Pancreas (tissue), 10 donors: ENCODE measurements at regions not wholly inside any gene's neighbourhood (a gene's known extent, or its start where the extent isn't known, plus 50 kb on each side); places are given as distances from the start of the nearest gene placed in this dataset.

ENCODE experiments used
- ATAC-seq, 4 donors: fragments of 200-7000 bp; cut with Tn5 transposase; one replicate each; pipeline versions ENCODE4 v1.8.0 to v1.9.1; 2020; ENCODE audit warnings: mild to moderate bottlenecking in 4 of 4, moderate library complexity in 4 of 4
- DNase-seq, 6 donors: peaks; one replicate each; pipeline ENCODE4 v3.0.0-alpha.2; 2020
- FAIRE-seq: peaks from 2 replicates; lab custom pipeline; 2012; peaks lifted over from hg19 to GRCh38; lab: Jason Lieb, UNC
- H3K27ac ChIP-seq, 4 donors: fragments of 200-600 bp; sonication (generic); 1 replicate in 3 of 4; 2 replicates in 1 of 4; pipeline versions ENCODE4 v1.5.0 to v1.8.0; 2020
- H3K27me3 ChIP-seq, 4 donors: fragments of 200-600 bp; one replicate each; pipeline ENCODE4 v1.8.0; 2021
- H3K36me3 ChIP-seq, 3 donors: fragments of 200-600 bp; sonication (generic) in 1 of 3; one replicate each; pipeline versions ENCODE4 v1.5.0 to v1.8.0; 2020 to 2021
- H3K4me1 ChIP-seq, 3 donors: fragments of 200-600 bp; one replicate each; pipeline ENCODE4 v1.8.0; 2021
- H3K4me3 ChIP-seq, 4 donors: fragments of 200-600 bp; sonication (generic) in 2 of 4; one replicate each; pipeline versions ENCODE4 v1.5.0 to v1.8.0; 2020 to 2021
- H3K9me3 ChIP-seq, 4 donors: fragments of 200-600 bp; one replicate each; pipeline ENCODE4 v1.8.0; 2021
- CTCF ChIP-seq, 4 donors: fragments of 200-600 bp; sonication (generic) in 3 of 4; IDR thresholded peaks; one replicate each; pipeline versions ENCODE4 v1.5.0 to v1.8.0; 2021; ENCODE audit warnings: antibody characterized with exemption in 4 of 4
- WGBS, 2 donors: extraction: QIAGEN DNeasy Blood & Tissue Kit; methylation state at CpG; one replicate each; pipeline ENCODE4 v1.1.7; 2013; 5-methylcytosine and 5-hydroxymethylcytosine counted together
- intact Hi-C, 3 donors: fragments of 100-400 bp; cut with DNase I; formaldehyde crosslinking; loops; one replicate each; pipeline versions ENCODE4 v1.11.1 to v1.14.2; 2022
- donor health status: healthy with polysubstance abuse.
- donor health status: DM: no; HTN: no; CAD: no; lungs with moderate emphysema.
- donor health status: DM: no; HTN: no; CAD: no.
- donor health status: control.
- donor health status: control.
- donor health status: Bipolar disorder and iron deficiency.
- donor health status: DM: yes; HTN: yes; CAD: no.
- donor health status: DM: no; HTN: no; CAD: no.
- donor health status: DM: no; HTN: no; CAD: no.
- donor health status: DM: yes; HTN: yes; CAD: no.

- TF ChIP-seq CTCF (IDR thresholded peaks at IDR 0.05): no peak
- Histone ChIP-seq H3K4me1 (no peaks in the 10 kb centered on the region), H3K4me3 (no peak overlapping the region), H3K27ac (no peak overlapping the region), H3K36me3 (no peaks in the 10 kb centered on the region), H3K27me3 (peaks cover 0 to 12% (median 0%) of the 10 kb centered on the region in 4 donors), H3K9me3 (no peaks in the 10 kb centered on the region)
- no peak for ATAC-seq
- no peak for FAIRE-seq
- intact Hi-C loops: no loop called here
- no peak for DNase-seq
Observed at GRCh38 chr10:15455456-15455855, 84.4 kb upstream of the FAM171A1 start.

GRCh38 chr10:15453926-15454325, 82.8 kb upstream of the FAM171A1 start:
- intact Hi-C loops: no loop called here
- H3K4me3 ChIP-seq: no peak overlapping the region
- WGBS, 2 donors: 58 to 72% methylated on average over 3 of the region's 3 CpGs

GRCh38 chr10:15453457-15453856, 82.4 kb upstream of the FAM171A1 start:
- ATAC-seq (no peak), DNase-seq (no peak), FAIRE-seq (no peak)
- Histone ChIP-seq H3K27ac (no peak overlapping the region), H3K4me1 (no peaks in the 10 kb centered on the region), H3K4me3 (no peak overlapping the region), H3K27me3 (peaks cover 0 to 12% (median 0%) of the 10 kb centered on the region in 4 donors), H3K36me3 (no peaks in the 10 kb centered on the region), H3K9me3 (no peaks in the 10 kb centered on the region)
- WGBS, 2 donors: 62 to 67% methylated on average over 5 of the region's 5 CpGs
- intact Hi-C loops: no loop called here
- TF ChIP-seq CTCF (IDR thresholded peaks at IDR 0.05): no peak

More at GRCh38 chr10:15453926-15454325, 82.8 kb upstream of the FAM171A1 start:
- Histone ChIP-seq H3K27me3 (peaks cover 0 to 12% (median 0%) of the 10 kb centered on the region in 4 donors), H3K36me3 (no peaks in the 10 kb centered on the region), H3K27ac (no peak overlapping the region), H3K4me1 (no peaks in the 10 kb centered on the region), H3K9me3 (no peaks in the 10 kb centered on the region)
- FAIRE-seq (no peak), ATAC-seq (no peak), DNase-seq (no peak)
- TF ChIP-seq CTCF (IDR thresholded peaks at IDR 0.05): no peak

GRCh38 chr10:15452545-15452944, 81.5 kb upstream of the FAM171A1 start:
- no peak for FAIRE-seq

More at GRCh38 chr10:15452545-15452944, 81.5 kb upstream of the FAM171A1 start:
- 47 to 69% methylated on average over 5 of the region's 5 CpGs for WGBS, 2 donors
- Histone ChIP-seq H3K4me1 (no peaks in the 10 kb centered on the region), H3K36me3 (no peaks in the 10 kb centered on the region), H3K9me3 (no peaks in the 10 kb centered on the region), H3K27me3 (peaks cover 0 to 12% (median 0%) of the 10 kb centered on the region in 4 donors), H3K27ac (no peak overlapping the region), H3K4me3 (no peak overlapping the region)
- ATAC-seq (no peak), DNase-seq (no peak)
- intact Hi-C loops: no loop called here
- TF ChIP-seq CTCF (IDR thresholded peaks at IDR 0.05): no peak
